ENCODE measurements at regions not wholly inside any gene's neighbourhood (a gene's known extent, or its start where the extent isn't known, plus 50 kb on each side); places are given as distances from the start of the nearest gene placed in this dataset.

DNA sequence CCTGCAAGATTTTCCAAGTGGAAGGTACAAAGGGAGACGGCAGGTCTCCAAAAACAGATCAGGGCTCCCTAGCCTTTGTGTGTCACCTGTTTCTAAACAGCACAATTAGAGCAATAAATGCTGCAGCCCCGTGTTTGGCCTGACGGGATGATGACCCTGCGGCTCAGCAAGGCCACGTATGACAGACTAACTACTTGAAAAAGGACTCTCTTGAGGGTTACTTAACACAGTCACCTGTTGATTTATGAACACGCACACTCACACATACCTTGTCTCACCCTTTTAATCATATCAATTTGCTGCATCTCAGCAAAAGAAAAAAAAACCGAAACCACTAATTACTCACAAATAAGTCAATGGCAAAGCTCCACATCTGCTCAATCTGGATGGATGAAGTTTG lies 199.6 kb upstream of the GAS1 start:
- FAIRE-seq = no peak
- peaks cover 0 to 22% (median 14%) of the 10 kb centered on the region in 4 experiments; a peak in 5 of 7 replicates for H3K27me3 ChIP-seq (replicated peaks in 1 of 4; ENCODE audit: control insufficient read depth in 3 of 4, extremely low read depth in 1 of 4, insufficient read depth in 3 of 4, low read length in 3 of 4)
- CTCF ChIA-PET (ENCODE audit: partially characterized antibody) = interaction anchor here (1.0 kb wide), 1 partner anchor 31 kb away, joined by 3 read pairs; no protein-coding TSS in a partner anchor

More for the DNA sequence above, 199.6 kb upstream of the GAS1 start:
- H3K27ac ChIP-seq (ENCODE audit: low read depth, low read length) = no peak overlapping the region
- no peaks in the 10 kb centered on the region for H3K9me3 ChIP-seq (ENCODE audit: insufficient read depth in 2 of 2, low read depth in 1 of 2, low read length in 1 of 2)
- no peak overlapping the region for H2BK120ac ChIP-seq (replicated peaks; ENCODE audit: low read depth, low read length)
- H3K23me2 ChIP-seq (ENCODE audit: low read depth, low read length) = no peaks in the 10 kb centered on the region
- H3K4me3 ChIP-seq (ENCODE audit: extremely low read depth in 1 of 4, insufficient read depth in 2 of 4, low read depth in 3 of 4, low read length in 4 of 4) = no peak overlapping the region
- H2BK12ac ChIP-seq (ENCODE audit: low read depth, low read length) = no peak overlapping the region
- DNase-seq (ENCODE audit: low read depth in 1 of 2, low spot score in 2 of 2) = no peak
- H2AK5ac ChIP-seq (ENCODE audit: low read depth, low read length) = no peak overlapping the region
- H3K79me2 ChIP-seq (ENCODE audit: control insufficient read depth in 1 of 2, insufficient read depth in 2 of 2, low read length in 2 of 2) = no peaks in the 10 kb centered on the region
- H2BK20ac ChIP-seq (ENCODE audit: low read length) = no peak overlapping the region
- H3K56ac ChIP-seq (replicated peaks; ENCODE audit: insufficient read length, low read depth, low read length) = no peak overlapping the region
- no peak overlapping the region for H2BK15ac ChIP-seq (ENCODE audit: low read length)
- H3K36me3 ChIP-seq (ENCODE audit: control insufficient read depth in 2 of 4, insufficient read depth in 4 of 4, low read length in 3 of 4) = no peaks in the 10 kb centered on the region
- H4K91ac ChIP-seq (replicated peaks; ENCODE audit: insufficient read length, low read length) = no peak overlapping the region
- no peak overlapping the region for H3K18ac ChIP-seq (ENCODE audit: extremely low read depth, low read length)
- no peak overlapping the region for H3K4ac ChIP-seq (replicated peaks; ENCODE audit: insufficient read length, low read depth, low read length)
- H3K4me2 ChIP-seq (ENCODE audit: insufficient read depth in 1 of 2, low read depth in 2 of 2, low read length in 2 of 2) = no peak overlapping the region
- POLR2A ChIA-PET (ENCODE audit: partially characterized antibody) = no interaction called here
- WGBS, 2 experiments (ENCODE audit: extremely low coverage in 1 of 2, insufficient coverage in 1 of 2, insufficient read length in 1 of 2, insufficient replicate concordance in 2 of 2, low coverage in 1 of 2, low lambda C conversion rate in 2 of 2, missing lambda C conversion rate in 1 of 2) = 70% methylated on average over 7 of the region's 7 CpGs; no CpG with 5 or more reads in 1 of the 2 experiments
- H4K20me1 ChIP-seq (replicated peaks in 1 of 2; ENCODE audit: control insufficient read depth in 1 of 2, insufficient read depth in 2 of 2, low read length in 2 of 2) = no peaks in the 10 kb centered on the region
- no peak overlapping the region for H3K23ac ChIP-seq (ENCODE audit: insufficient read length)
- H3K9ac ChIP-seq (replicated peaks in 1 of 4; ENCODE audit: extremely low read depth in 1 of 4, low read depth in 3 of 4, low read length in 3 of 4) = no peak overlapping the region
- TF ChIP-seq FOSL1 (IDR thresholded peaks at IDR 0.05; ENCODE audit: insufficient read depth, low read depth, low read length) (no peak), GTF2F1 (IDR thresholded peaks at IDR 0.05; ENCODE audit: borderline replicate concordance, low read depth, low read length) (no peak), JUN (IDR thresholded peaks at IDR 0.05; ENCODE audit: low read depth, low read length) (no peak), ASH2L (IDR thresholded peaks at IDR 0.05; ENCODE audit: low read length) (no peak), SIRT6 (IDR thresholded peaks at IDR 0.05; ENCODE audit: low read length) (no peak), MAFK (IDR thresholded peaks at IDR 0.05; ENCODE audit: low read depth, low read length) (no peak), SRF (IDR thresholded peaks at IDR 0.05; ENCODE audit: low read depth, low read length) (no peak), CHD1 (IDR thresholded peaks at IDR 0.05; ENCODE audit: low read depth, low read length) (no peak), YY1 (IDR thresholded peaks at IDR 0.05; ENCODE audit: low read depth, low read length) (no peak), SIX5 (IDR thresholded peaks at IDR 0.05; ENCODE audit: low read depth, low read length) (no peak)
- TF ChIP-seq, protein P1, sequence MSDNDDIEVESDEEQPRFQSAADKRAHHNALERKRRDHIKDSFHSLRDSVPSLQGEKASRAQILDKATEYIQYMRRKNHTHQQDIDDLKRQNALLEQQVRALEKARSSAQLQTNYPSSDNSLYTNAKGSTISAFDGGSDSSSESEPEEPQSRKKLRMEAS (IDR thresholded peaks at IDR 0.05) = no peak
- TF ChIP-seq, protein P2, sequence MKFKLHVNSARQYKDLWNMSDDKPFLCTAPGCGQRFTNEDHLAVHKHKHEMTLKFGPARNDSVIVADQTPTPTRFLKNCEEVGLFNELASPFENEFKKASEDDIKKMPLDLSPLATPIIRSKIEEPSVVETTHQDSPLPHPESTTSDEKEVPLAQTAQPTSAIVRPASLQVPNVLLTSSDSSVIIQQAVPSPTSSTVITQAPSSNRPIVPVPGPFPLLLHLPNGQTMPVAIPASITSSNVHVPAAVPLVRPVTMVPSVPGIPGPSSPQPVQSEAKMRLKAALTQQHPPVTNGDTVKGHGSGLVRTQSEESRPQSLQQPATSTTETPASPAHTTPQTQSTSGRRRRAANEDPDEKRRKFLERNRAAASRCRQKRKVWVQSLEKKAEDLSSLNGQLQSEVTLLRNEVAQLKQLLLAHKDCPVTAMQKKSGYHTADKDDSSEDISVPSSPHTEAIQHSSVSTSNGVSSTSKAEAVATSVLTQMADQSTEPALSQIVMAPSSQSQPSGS (IDR thresholded peaks at IDR 0.05; ENCODE audit: low read length) = no peak
- H3K14ac ChIP-seq (ENCODE audit: insufficient read length) = no peak overlapping the region
- H3K79me1 ChIP-seq (ENCODE audit: low read depth, low read length) = no peaks in the 10 kb centered on the region
- H2AFZ ChIP-seq (ENCODE audit: low read length) = 0 out of 2 replicates have a peak overlapping the region, but pooled peaks have one; percentile 9
- H4K5ac ChIP-seq (ENCODE audit: insufficient read length, low read depth, low read length) = no peak overlapping the region
- H3K4me1 ChIP-seq (replicated peaks in 1 of 4; ENCODE audit: control insufficient read depth in 3 of 4, insufficient read depth in 4 of 4, low read length in 3 of 4) = peaks cover 0 to 12% (median 3%) of the 10 kb centered on the region in 4 experiments; a peak in 3 of 7 replicates
- H2BK5ac ChIP-seq (ENCODE audit: low read depth, low read length) = no peak overlapping the region
- no peak overlapping the region for H4K8ac ChIP-seq (ENCODE audit: extremely low read depth, insufficient read depth, low read length)
